ENCODE measurements at regions not wholly inside any gene's neighbourhood (a gene's known extent, or its start where the extent isn't known, plus 50 kb on each side); places are given as distances from the start of the nearest gene placed in this dataset.

- Histone ChIP-seq H3K27me3 (peaks cover 16% of the 10 kb centered on the region), H3K27ac (no peak overlapping the region), H3K4me1 (ENCODE audit: control insufficient read depth in 1 of 2, insufficient read depth in 1 of 2, low read depth in 1 of 2, low read length in 1 of 2) (no peaks in the 10 kb centered on the region), H3K9me3 (no peaks in the 10 kb centered on the region), H3K36me3 (no peaks in the 10 kb centered on the region), H3K4me3 (ENCODE audit: low read depth in 1 of 2, low read length in 1 of 2) (no peak overlapping the region)
- no peak for TF ChIP-seq CTCF (IDR thresholded peaks at IDR 0.05)
Measured at GRCh38 chr11:69912911-69913451, 93.8 kb upstream of the FGF3 start.

- Histone ChIP-seq H3K27ac (no peak overlapping the region), H3K36me3 (no peaks in the 10 kb centered on the region), H3K4me3 (ENCODE audit: low read depth in 1 of 2, low read length in 1 of 2) (no peak overlapping the region), H3K9me3 (no peaks in the 10 kb centered on the region), H3K27me3 (peaks cover 18% of the 10 kb centered on the region), H3K4me1 (ENCODE audit: control insufficient read depth in 1 of 2, insufficient read depth in 1 of 2, low read depth in 1 of 2, low read length in 1 of 2) (no peaks in the 10 kb centered on the region)
- no peak for TF ChIP-seq CTCF (IDR thresholded peaks at IDR 0.05)
Measured at GRCh38 chr11:69913591-69914285, 94.5 kb upstream of the FGF3 start.

- TF ChIP-seq CTCF (IDR thresholded peaks at IDR 0.05) = no peak
- Histone ChIP-seq H3K27me3 (peaks cover 26% of the 10 kb centered on the region), H3K9me3 (no peaks in the 10 kb centered on the region), H3K4me1 (ENCODE audit: control insufficient read depth in 1 of 2, insufficient read depth in 1 of 2, low read depth in 1 of 2, low read length in 1 of 2) (no peaks in the 10 kb centered on the region), H3K36me3 (no peaks in the 10 kb centered on the region), H3K4me3 (ENCODE audit: low read depth in 1 of 2, low read length in 1 of 2) (no peak overlapping the region), H3K27ac (no peak overlapping the region)
Measured at GRCh38 chr11:69914286-69915150, 95.3 kb upstream of the FGF3 start.

- Histone ChIP-seq H3K27ac (no peak overlapping the region), H3K9me3 (no peaks in the 10 kb centered on the region)
Measured at GRCh38 chr11:69915151-69915500, 95.9 kb upstream of the FGF3 start.

More at GRCh38 chr11:69915151-69915500, 95.9 kb upstream of the FGF3 start:
- TF ChIP-seq CTCF (IDR thresholded peaks at IDR 0.05) = no peak
- H3K4me3 ChIP-seq (ENCODE audit: low read depth in 1 of 2, low read length in 1 of 2) = no peak overlapping the region
- H3K27me3 ChIP-seq = peaks cover 29% of the 10 kb centered on the region
- no peaks in the 10 kb centered on the region for H3K4me1 ChIP-seq (ENCODE audit: control insufficient read depth in 1 of 2, insufficient read depth in 1 of 2, low read depth in 1 of 2, low read length in 1 of 2)
- no peaks in the 10 kb centered on the region for H3K36me3 ChIP-seq
